Panc1 (cell line): ENCODE measurements at regions not wholly inside any gene's neighbourhood (a gene's known extent, or its start where the extent isn't known, plus 50 kb on each side); places are given as distances from the start of the nearest gene placed in this dataset.

Experiments
- POLR2AphosphoS5 ChIP-seq: IDR thresholded peaks from 2 replicates; pipeline ENCODE4 v1.6.1; 2012; ENCODE audit warnings: mild to moderate bottlenecking, low read depth, low read length, moderate library complexity
- SIN3A ChIP-seq: IDR thresholded peaks from 2 replicates; pipeline ENCODE4 v1.6.1; 2012; ENCODE audit warnings: low read depth, mild to moderate bottlenecking, low read length, moderate library complexity, borderline replicate concordance; ENCODE audit not compliant: insufficient read depth
- TF ChIP-seq, protein P1 (sequence below): fragments of 450-650 bp; IDR thresholded peaks from 2 replicates; pipeline ENCODE4 v1.5.1; 2017; ENCODE audit warnings: mild to moderate bottlenecking
- TF ChIP-seq, protein P2 (sequence below), 2 experiments: IDR thresholded peaks; 2 replicates each; pipeline ENCODE4 v1.6.1; 2011 to 2012; ENCODE audit warnings: low read depth in 2 of 2, control low read depth in 1 of 2, low read length in 1 of 2, mild to moderate bottlenecking in 1 of 2, moderate library complexity in 1 of 2; ENCODE audit not compliant: insufficient read depth in 1 of 2

DNA sequence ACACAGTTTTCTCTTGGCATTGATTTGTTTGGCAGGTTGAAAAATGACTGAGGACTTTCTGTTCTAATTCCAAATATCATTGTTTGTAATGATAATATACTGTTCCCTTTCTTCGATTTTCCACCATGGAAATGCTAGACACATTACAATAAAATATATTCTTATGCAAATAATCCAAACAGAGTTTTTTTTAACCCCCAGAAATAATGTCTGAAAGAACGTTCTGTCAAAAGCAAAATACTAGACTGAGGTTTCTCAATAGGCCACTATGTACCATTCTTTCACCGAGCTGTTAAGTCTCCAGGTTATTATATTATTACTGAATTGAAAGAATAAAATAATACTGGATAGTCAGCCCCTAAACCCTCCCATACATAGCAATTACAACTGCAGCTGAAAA is 312.5 kb downstream of the ZIC3 start:
- TF ChIP-seq POLR2AphosphoS5 (no peak), SIN3A (no peak)
- TF ChIP-seq, protein P1, sequence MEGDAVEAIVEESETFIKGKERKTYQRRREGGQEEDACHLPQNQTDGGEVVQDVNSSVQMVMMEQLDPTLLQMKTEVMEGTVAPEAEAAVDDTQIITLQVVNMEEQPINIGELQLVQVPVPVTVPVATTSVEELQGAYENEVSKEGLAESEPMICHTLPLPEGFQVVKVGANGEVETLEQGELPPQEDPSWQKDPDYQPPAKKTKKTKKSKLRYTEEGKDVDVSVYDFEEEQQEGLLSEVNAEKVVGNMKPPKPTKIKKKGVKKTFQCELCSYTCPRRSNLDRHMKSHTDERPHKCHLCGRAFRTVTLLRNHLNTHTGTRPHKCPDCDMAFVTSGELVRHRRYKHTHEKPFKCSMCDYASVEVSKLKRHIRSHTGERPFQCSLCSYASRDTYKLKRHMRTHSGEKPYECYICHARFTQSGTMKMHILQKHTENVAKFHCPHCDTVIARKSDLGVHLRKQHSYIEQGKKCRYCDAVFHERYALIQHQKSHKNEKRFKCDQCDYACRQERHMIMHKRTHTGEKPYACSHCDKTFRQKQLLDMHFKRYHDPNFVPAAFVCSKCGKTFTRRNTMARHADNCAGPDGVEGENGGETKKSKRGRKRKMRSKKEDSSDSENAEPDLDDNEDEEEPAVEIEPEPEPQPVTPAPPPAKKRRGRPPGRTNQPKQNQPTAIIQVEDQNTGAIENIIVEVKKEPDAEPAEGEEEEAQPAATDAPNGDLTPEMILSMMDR = no peak
- TF ChIP-seq, protein P2, sequence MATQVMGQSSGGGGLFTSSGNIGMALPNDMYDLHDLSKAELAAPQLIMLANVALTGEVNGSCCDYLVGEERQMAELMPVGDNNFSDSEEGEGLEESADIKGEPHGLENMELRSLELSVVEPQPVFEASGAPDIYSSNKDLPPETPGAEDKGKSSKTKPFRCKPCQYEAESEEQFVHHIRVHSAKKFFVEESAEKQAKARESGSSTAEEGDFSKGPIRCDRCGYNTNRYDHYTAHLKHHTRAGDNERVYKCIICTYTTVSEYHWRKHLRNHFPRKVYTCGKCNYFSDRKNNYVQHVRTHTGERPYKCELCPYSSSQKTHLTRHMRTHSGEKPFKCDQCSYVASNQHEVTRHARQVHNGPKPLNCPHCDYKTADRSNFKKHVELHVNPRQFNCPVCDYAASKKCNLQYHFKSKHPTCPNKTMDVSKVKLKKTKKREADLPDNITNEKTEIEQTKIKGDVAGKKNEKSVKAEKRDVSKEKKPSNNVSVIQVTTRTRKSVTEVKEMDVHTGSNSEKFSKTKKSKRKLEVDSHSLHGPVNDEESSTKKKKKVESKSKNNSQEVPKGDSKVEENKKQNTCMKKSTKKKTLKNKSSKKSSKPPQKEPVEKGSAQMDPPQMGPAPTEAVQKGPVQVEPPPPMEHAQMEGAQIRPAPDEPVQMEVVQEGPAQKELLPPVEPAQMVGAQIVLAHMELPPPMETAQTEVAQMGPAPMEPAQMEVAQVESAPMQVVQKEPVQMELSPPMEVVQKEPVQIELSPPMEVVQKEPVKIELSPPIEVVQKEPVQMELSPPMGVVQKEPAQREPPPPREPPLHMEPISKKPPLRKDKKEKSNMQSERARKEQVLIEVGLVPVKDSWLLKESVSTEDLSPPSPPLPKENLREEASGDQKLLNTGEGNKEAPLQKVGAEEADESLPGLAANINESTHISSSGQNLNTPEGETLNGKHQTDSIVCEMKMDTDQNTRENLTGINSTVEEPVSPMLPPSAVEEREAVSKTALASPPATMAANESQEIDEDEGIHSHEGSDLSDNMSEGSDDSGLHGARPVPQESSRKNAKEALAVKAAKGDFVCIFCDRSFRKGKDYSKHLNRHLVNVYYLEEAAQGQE (IDR thresholded peaks at IDR 0.05; ENCODE audit: insufficient read depth in 1 of 2, low read depth in 2 of 2, low read length in 1 of 2) = no peak
